SU-DHL-6 (cell line): ENCODE measurements at regions not wholly inside any gene's neighbourhood (a gene's known extent, or its start where the extent isn't known, plus 50 kb on each side); places are given as distances from the start of the nearest gene placed in this dataset.
"Not testable (repeated sequence)": the region's sequence is repeated elsewhere in the genome, so short reads cannot be mapped to it uniquely, and the experiment has no call there.

Experiments used
- H2AFZ ChIP-seq: fragments of 200-600 bp; sonication (generic); 2 replicates; pipeline ENCODE4 v1.6.1; 2014; ENCODE audit warnings: low read depth, mild to moderate bottlenecking, moderate library complexity, mixed read lengths, antibody characterized with exemption, low read length; ENCODE audit not compliant: severe bottlenecking
- H3F3A ChIP-seq: fragments of 200-600 bp; shearing (Covaris generic); 2 replicates; pipeline ENCODE4 v1.6.0; 2016; ENCODE audit warnings: antibody characterized with exemption, mild to moderate bottlenecking; ENCODE audit not compliant: insufficient read depth
- H3K27ac ChIP-seq: fragments of 200-600 bp; sonication (generic); 2 replicates; pipeline ENCODE4 v1.5.1; 2016; ENCODE audit warnings: low read depth, mild to moderate bottlenecking, low read length, moderate library complexity, mixed read lengths
- H3K27me3 ChIP-seq: fragments of 200-600 bp; sonication (generic), shearing (Covaris generic); 2 replicates; pipeline ENCODE4 v1.6.0; 2014; ENCODE audit warnings: mild to moderate bottlenecking, low read length
- H3K36me3 ChIP-seq: fragments of 200-600 bp; sonication (generic); 2 replicates; pipeline ENCODE4 v1.6.1; 2014; ENCODE audit warnings: mild to moderate bottlenecking, low read length, mixed read lengths
- H3K4me2 ChIP-seq: fragments of 300-600, 200-600 bp; shearing (Covaris generic), sonication (generic); 2 replicates; pipeline ENCODE4 v1.6.0; 2014; ENCODE audit warnings: low read length, low read depth, mild to moderate bottlenecking; ENCODE audit not compliant: poor library complexity, severe bottlenecking
- H3K4me3 ChIP-seq: fragments of 200-600 bp; sonication (generic); 2 replicates; pipeline ENCODE4 v1.5.1; 2014; ENCODE audit warnings: antibody characterized with exemption, low read length, mild to moderate bottlenecking, mixed read lengths; ENCODE audit not compliant: insufficient read depth, poor library complexity, severe bottlenecking
- H3K79me2 ChIP-seq: fragments of 200-600 bp; sonication (generic); 2 replicates; pipeline ENCODE4 v1.6.1; 2014; ENCODE audit warnings: mild to moderate bottlenecking, low read length, moderate library complexity; ENCODE audit not compliant: insufficient read depth
- H3K9ac ChIP-seq: fragments of 200-600 bp; sonication (generic); 2 replicates; pipeline ENCODE4 v1.7.0; 2014; ENCODE audit warnings: mild to moderate bottlenecking, low read length
- H3K9me2 ChIP-seq: fragments of 200-600 bp; sonication (generic); replicated peaks from 2 replicates; pipeline ENCODE4 v1.6.1; 2014; ENCODE audit warnings: low read length; ENCODE audit not compliant: insufficient read depth
- H3K9me3 ChIP-seq: fragments of 200-600 bp; sonication (generic); 2 replicates; pipeline ENCODE4 v1.6.1; 2014; ENCODE audit warnings: low read length, mixed read lengths; ENCODE audit not compliant: insufficient read depth
- H4K20me1 ChIP-seq: fragments of 200-600 bp; sonication (generic); 2 replicates; pipeline ENCODE4 v1.6.1; 2014; ENCODE audit warnings: low read depth, mild to moderate bottlenecking, antibody characterized with exemption, low read length, moderate library complexity, mixed read lengths
- EZH2phosphoT487 ChIP-seq: fragments of 200-600 bp; sonication (generic), shearing (Covaris generic); conservative IDR thresholded peaks from 2 replicates; pipeline ENCODE4 v1.6.1; 2018; ENCODE audit warnings: mild to moderate bottlenecking, antibody characterized with exemption, low read length, moderate library complexity, mixed read lengths
- TF ChIP-seq, protein P1 (sequence below): fragments of 200-600 bp; sonication (generic); IDR thresholded peaks from one replicate; pipeline ENCODE4 v1.5.1; 2017; ENCODE audit warnings: antibody characterized with exemption, mild to moderate bottlenecking, low read length, moderate library complexity; ENCODE audit not compliant: insufficient read depth, poor library complexity, severe bottlenecking

- H3K36me3 ChIP-seq: no peaks in the 10 kb centered on the region
- TF ChIP-seq EZH2phosphoT487: no peak
- TF ChIP-seq, protein P1, sequence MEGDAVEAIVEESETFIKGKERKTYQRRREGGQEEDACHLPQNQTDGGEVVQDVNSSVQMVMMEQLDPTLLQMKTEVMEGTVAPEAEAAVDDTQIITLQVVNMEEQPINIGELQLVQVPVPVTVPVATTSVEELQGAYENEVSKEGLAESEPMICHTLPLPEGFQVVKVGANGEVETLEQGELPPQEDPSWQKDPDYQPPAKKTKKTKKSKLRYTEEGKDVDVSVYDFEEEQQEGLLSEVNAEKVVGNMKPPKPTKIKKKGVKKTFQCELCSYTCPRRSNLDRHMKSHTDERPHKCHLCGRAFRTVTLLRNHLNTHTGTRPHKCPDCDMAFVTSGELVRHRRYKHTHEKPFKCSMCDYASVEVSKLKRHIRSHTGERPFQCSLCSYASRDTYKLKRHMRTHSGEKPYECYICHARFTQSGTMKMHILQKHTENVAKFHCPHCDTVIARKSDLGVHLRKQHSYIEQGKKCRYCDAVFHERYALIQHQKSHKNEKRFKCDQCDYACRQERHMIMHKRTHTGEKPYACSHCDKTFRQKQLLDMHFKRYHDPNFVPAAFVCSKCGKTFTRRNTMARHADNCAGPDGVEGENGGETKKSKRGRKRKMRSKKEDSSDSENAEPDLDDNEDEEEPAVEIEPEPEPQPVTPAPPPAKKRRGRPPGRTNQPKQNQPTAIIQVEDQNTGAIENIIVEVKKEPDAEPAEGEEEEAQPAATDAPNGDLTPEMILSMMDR: no peak
- no peak overlapping the region for H3K27ac ChIP-seq
- H3K4me2 ChIP-seq: no peak overlapping the region
- H3F3A ChIP-seq: no peaks in the 10 kb centered on the region
- H3K9me2 ChIP-seq: no peaks in the 10 kb centered on the region
- H4K20me1 ChIP-seq: no peaks in the 10 kb centered on the region
- no peak overlapping the region for H3K9ac ChIP-seq
- no peaks in the 10 kb centered on the region for H3K79me2 ChIP-seq
- H2AFZ ChIP-seq: no peak overlapping the region
- no peaks in the 10 kb centered on the region for H3K9me3 ChIP-seq
- peaks cover 3% of the 10 kb centered on the region; the same call in 1 of the 2 replicates for H3K27me3 ChIP-seq
- no peak overlapping the region for H3K4me3 ChIP-seq
Observed at GRCh38 chr6:3616565-3617176, 134.8 kb downstream of the PXDC1 start.

DNA sequence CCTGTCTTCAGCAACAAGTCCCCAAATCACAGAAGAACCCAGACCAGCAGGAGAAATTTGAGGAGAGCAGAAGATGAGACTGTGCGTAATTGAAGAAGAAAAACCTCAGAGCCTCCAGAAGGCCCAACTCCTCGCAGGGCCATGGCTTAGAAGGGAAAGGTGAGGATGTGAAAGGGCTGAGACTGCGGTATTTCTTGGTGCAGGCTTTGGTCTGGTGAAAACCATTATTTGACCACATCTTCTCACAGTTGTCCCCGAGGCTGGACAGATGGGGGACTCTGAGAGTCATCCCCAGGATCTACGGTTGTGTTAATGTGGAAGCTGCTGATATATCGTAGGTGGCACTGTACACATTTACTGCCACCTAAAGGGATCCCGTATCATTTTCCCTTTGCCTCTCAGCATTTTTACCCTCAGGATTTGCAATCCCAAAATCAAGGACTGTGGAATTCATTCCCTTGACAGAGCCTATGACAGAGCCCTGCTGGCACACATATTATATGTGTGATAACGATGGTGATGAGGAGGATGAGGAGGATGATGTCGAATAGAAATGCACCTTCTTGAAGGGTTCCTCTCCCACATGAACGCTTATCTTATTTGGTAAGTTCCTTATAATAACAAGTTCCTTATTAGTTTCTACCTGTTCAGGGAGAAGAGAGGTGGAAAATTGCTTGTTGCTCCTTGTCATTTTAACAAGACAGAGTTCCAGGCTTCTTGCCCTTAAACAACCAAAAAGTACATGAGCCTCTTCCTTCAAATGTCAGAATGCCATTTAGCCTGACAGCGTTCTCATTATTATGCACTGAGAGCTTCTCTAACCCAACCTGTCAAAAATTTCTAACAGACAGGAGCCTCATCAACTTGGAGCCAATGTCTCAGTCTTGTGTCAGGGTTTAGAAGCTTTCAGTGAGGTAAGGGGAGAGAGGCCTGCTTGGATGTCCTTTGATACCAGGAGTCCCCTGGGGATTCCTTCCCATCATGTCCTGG lies 135.8 kb downstream of the PXDC1 start:
- no peak overlapping the region for H3K4me3 ChIP-seq
- H3K4me2 ChIP-seq: no peak overlapping the region
- H3F3A ChIP-seq: no peaks in the 10 kb centered on the region

DNA sequence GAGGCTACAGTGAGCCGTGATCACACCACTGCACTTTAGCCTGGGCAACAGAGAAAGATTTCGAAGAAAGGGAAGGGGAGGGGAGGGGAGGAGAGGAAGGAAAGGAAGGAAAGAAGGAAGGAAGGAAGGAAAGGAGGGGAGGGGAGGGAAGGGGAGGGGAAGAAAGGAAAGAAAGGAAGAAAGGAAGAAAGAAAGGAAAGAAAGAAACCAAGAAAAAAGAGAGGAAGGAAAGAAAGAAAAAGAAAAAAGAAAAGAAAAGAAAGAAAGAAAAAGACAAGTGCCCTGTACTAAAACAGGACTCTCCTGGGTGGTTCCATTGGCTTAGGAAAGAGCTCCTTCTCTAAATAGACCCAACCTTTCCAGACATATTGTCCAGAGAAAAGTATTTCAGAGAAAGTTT lies 136.6 kb downstream of the PXDC1 start:
- H3K27me3 ChIP-seq: peaks cover 3% of the 10 kb centered on the region; the same call in 1 of the 2 replicates
- no peak overlapping the region for H2AFZ ChIP-seq
- H3K79me2 ChIP-seq: no peaks in the 10 kb centered on the region

More for the DNA sequence above, 135.8 kb downstream of the PXDC1 start:
- Histone ChIP-seq H2AFZ (no peak overlapping the region), H3K27ac (no peak overlapping the region), H3K9ac (no peak overlapping the region), H3K79me2 (no peaks in the 10 kb centered on the region), H3K9me2 (no peaks in the 10 kb centered on the region), H4K20me1 (no peaks in the 10 kb centered on the region), H3K36me3 (no peaks in the 10 kb centered on the region), H3K27me3 (peaks cover 3% of the 10 kb centered on the region; the same call in 1 of the 2 replicates), H3K9me3 (no peaks in the 10 kb centered on the region)
- TF ChIP-seq EZH2phosphoT487: no peak
- TF ChIP-seq, protein P1: no peak

GRCh38 chr6:3613565-3613964 lies 137.9 kb downstream of the PXDC1 start:
- not testable (repeated sequence) for H4K20me1 ChIP-seq, H3K27me3 ChIP-seq, H3K79me2 ChIP-seq, H3K4me3 ChIP-seq, H2AFZ ChIP-seq, H3K4me2 ChIP-seq, H3K9ac ChIP-seq, H3K27ac ChIP-seq, H3K9me3 ChIP-seq, H3F3A ChIP-seq, H3K36me3 ChIP-seq, H3K9me2 ChIP-seq

More for the DNA sequence above, 136.6 kb downstream of the PXDC1 start:
- Histone ChIP-seq H3K4me2 (no peak overlapping the region), H4K20me1 (no peaks in the 10 kb centered on the region), H3K9ac (no peak overlapping the region), H3K27ac (no peak overlapping the region), H3K4me3 (no peak overlapping the region), H3K36me3 (no peaks in the 10 kb centered on the region), H3K9me3 (no peaks in the 10 kb centered on the region), H3K9me2 (no peaks in the 10 kb centered on the region), H3F3A (no peaks in the 10 kb centered on the region)
- no peak for TF ChIP-seq EZH2phosphoT487
- TF ChIP-seq, protein P1: no peak
